IPS-18c (cell line): ENCODE measurements at regions not wholly inside any gene's neighbourhood (a gene's known extent, or its start where the extent isn't known, plus 50 kb on each side); places are given as distances from the start of the nearest gene placed in this dataset.

Experiments used
- H3K4me3 ChIP-seq: 2 replicates; pipeline ENCODE4 v1.7.0; 2013; ENCODE audit warnings: low read depth, mild to moderate bottlenecking, low read length, moderate library complexity; ENCODE audit not compliant: insufficient read depth
- H3K9me3 ChIP-seq: one replicate; pipeline ENCODE4 v1.6.1; 2013; ENCODE audit warnings: mild to moderate bottlenecking, low read length, moderate library complexity; ENCODE audit not compliant: control insufficient read depth, insufficient read depth

DNA sequence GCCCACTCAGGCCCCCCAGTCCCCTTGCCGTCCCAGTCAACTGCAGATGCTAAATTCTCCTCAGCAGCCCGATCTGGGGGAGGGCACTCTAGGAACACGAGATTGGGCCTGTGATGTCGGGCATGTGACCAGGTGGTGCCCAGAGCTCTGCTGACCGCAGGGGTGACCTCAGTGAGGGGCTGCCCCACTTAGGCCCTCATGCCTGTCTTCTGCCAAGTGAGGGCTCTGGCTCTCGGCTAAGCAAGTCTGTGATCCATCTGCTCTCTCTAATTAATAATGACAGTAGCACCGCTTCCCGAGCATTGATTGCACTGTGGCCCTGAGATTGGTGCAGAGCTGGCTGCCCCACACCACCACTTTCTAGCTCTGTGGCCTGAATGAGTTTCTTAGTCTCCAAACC lies 138.8 kb downstream of the MRM1 start:
- no peak overlapping the region for H3K4me3 ChIP-seq
- no peaks in the 10 kb centered on the region for H3K9me3 ChIP-seq

DNA sequence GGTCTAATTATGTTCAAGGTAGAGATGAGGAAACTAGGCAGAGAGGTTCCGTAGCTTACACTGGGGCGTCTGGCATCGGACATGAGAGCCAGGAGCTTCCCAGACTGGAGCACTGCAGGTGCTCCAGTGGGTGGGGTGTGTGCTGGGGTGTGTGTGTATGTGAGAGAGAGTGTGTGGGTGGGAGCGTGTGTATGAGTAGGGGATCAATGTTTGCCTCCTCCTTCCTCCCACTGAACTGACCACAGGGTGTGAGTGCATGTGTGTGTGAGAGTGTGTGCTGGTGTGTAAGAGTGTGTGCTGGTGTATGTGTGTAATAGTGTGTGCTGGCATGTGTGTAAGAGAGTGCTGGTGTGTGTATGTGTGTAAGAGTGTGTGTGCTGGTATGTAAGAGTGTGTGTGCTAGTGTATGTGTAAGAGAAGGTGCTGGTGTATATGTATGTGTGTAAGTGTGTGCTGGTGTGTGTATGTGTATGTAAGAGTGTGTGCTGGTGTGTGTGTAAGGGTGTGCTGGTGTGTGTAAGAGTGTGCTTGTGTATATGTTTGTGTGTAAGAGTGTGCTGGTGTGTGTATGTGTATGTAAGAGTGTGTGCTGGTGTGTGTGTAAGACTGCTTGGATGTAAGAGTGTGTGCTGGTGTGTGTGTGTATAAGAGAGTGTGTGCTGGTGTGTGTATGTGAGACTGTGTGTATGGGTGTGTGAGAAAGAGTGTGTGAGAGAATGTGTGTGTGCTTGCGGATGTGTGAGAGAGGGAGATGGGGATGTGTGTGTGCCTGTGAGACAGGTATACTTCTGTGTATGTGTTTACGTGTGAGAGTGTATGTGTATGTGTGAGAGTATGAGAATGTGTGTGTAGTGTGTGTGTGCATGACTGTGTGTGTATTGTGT lies 139.9 kb downstream of the MRM1 start:
- Histone ChIP-seq H3K9me3 (no peaks in the 10 kb centered on the region), H3K4me3 (no peak overlapping the region)

- Histone ChIP-seq H3K4me3 (no peak overlapping the region), H3K9me3 (no peaks in the 10 kb centered on the region)
Measured at GRCh38 chr17:36742267-36743000, 141.1 kb downstream of the MRM1 start.

GRCh38 chr17:36743130-36743529 lies 141.7 kb downstream of the MRM1 start:
- Histone ChIP-seq H3K4me3 (no peak overlapping the region), H3K9me3 (no peaks in the 10 kb centered on the region)

GRCh38 chr17:36746381-36747053 lies 145.1 kb downstream of the MRM1 start:
- no peaks in the 10 kb centered on the region for H3K9me3 ChIP-seq
- H3K4me3 ChIP-seq, result no peak overlapping the region

- Histone ChIP-seq H3K9me3 (no peaks in the 10 kb centered on the region), H3K4me3 (no peak overlapping the region)
Measured at GRCh38 chr17:36747861-36748260, 146.5 kb downstream of the MRM1 start.

- no peak overlapping the region for H3K4me3 ChIP-seq
- H3K9me3 ChIP-seq, result no peaks in the 10 kb centered on the region
Measured at GRCh38 chr17:36748272-36748671, 146.9 kb downstream of the MRM1 start.

- Histone ChIP-seq H3K4me3 (no peak overlapping the region), H3K9me3 (no peaks in the 10 kb centered on the region)
Measured at GRCh38 chr17:36749493-36749892, 148.1 kb downstream of the MRM1 start.

DNA sequence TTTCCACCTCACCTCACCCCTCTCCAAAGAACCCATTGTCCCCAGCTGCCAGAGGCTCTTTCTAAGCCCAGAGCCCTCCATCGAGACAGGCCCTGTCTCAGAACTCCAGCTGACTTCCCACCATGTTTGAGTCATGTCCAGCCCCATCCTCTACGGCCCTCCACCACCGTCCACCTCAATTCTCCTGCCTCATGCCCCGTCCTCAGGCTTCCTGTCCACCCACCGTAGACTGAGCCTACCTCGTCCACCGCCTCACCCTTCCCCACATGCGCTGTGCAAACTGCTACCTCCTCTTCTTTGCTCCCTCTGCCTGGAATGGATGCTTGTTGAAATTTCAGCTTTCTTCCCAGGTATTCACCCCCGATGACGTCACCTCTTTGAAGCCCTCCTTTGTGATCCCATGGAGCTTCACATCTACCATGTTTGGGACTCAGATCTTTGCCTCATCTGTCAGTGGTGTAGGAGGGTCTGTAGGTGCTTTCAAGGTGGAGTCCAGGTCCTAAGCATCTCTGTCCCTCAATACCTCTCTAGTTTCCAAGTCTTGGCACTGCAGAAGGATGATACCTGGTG lies 149.0 kb downstream of the MRM1 start:
- no peaks in the 10 kb centered on the region for H3K9me3 ChIP-seq
- no peak overlapping the region for H3K4me3 ChIP-seq

GRCh38 chr17:36752096-36752888 lies 150.9 kb downstream of the MRM1 start:
- no peak overlapping the region for H3K4me3 ChIP-seq
- H3K9me3 ChIP-seq, result no peaks in the 10 kb centered on the region

- H3K4me3 ChIP-seq, result no peak overlapping the region
- H3K9me3 ChIP-seq, result no peaks in the 10 kb centered on the region
Measured at GRCh38 chr17:36755586-36755985, 154.2 kb downstream of the MRM1 start.

- no peaks in the 10 kb centered on the region for H3K9me3 ChIP-seq
- H3K4me3 ChIP-seq, result no peak overlapping the region
Measured at GRCh38 chr17:36756695-36757094, 155.3 kb downstream of the MRM1 start.

GRCh38 chr17:36760425-36760824 lies 159.0 kb downstream of the MRM1 start:
- Histone ChIP-seq H3K4me3 (no peak overlapping the region), H3K9me3 (no peaks in the 10 kb centered on the region)

GRCh38 chr17:36761203-36761950 lies 160.0 kb downstream of the MRM1 start:
- H3K4me3 ChIP-seq, result peak overlapping the region; percentile 9; the same call in 1 of the 2 replicates
- no peaks in the 10 kb centered on the region for H3K9me3 ChIP-seq

DNA sequence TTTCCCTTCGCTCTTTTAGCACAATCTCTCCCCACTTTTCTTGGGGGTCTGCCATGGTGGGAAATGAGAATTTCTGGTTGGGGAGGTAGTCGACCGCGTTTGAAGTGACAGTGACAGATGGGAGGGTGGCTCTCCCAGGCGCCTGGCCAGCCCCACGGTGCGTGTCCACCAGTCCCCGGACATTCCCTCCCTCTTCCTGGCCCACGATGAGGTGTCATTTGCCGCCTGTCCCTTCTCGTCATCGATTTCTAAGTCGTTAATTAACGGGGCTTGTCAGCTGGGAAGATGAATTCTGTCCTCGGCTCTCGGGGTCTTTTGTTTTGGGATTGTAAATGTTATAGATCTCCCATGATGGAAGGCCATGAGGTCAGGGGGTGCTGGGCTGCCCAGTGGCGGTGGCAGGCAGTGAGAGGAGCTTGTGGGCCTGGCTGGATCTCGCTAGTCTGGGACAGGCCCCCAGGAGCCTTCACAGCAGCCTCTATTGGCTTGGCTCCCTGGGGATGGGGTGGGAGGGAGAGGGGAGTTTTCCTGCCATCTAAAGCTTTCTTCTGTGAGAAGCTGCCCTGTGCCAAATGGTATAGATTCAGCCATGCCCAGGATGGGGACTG lies 164.2 kb downstream of the MRM1 start:
- no peak overlapping the region for H3K4me3 ChIP-seq
- H3K9me3 ChIP-seq, result no peaks in the 10 kb centered on the region

DNA sequence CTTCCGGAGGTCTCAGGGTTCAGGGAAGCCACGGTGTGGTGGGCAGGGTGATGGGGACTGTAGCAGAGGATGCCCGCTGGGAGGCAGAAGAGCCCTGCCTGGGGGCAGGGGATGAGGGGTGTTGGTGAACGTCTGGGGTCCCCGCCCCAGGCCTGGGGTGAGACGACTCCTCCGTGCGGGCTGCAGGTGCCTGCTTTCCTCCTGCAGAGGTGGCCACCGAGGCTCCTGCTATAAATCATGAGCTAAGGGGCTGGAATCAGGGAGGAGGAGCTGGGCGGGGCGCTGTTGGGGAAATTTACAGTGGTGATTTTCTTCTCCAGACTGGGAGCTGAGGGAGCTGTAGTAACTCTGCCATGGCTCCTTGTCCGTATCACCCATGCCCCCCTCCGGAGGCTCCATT lies 167.0 kb downstream of the MRM1 start:
- Histone ChIP-seq H3K9me3 (no peaks in the 10 kb centered on the region), H3K4me3 (no peak overlapping the region)
